ENCODE measurements at regions not wholly inside any gene's neighbourhood (a gene's known extent, or its start where the extent isn't known, plus 50 kb on each side); places are given as distances from the start of the nearest gene placed in this dataset.

- peaks cover 3% of the 10 kb centered on the region; the same call in 1 of the 2 replicates for H3K27me3 ChIP-seq (ENCODE audit: control insufficient read depth, insufficient read depth, low read length)
- H3K4me3 ChIP-seq (ENCODE audit: low read depth, low read length), result no peak overlapping the region
- no peaks in the 10 kb centered on the region for H3K36me3 ChIP-seq (ENCODE audit: control insufficient read depth, insufficient read depth, low read length)
- H3K27ac ChIP-seq (ENCODE audit: low read depth, low read length), result no peak overlapping the region
- no peak overlapping the region for H3K9ac ChIP-seq (ENCODE audit: low read length)
- no peaks in the 10 kb centered on the region for H3K4me1 ChIP-seq (ENCODE audit: control insufficient read depth, insufficient read depth, low read length)
- no peaks in the 10 kb centered on the region for H3K9me3 ChIP-seq (ENCODE audit: control insufficient read depth, insufficient read depth, low read depth, low read length)
Measured at GRCh38 chr19:29450306-29450705, 75.5 kb upstream of the VSTM2B start.

DNA sequence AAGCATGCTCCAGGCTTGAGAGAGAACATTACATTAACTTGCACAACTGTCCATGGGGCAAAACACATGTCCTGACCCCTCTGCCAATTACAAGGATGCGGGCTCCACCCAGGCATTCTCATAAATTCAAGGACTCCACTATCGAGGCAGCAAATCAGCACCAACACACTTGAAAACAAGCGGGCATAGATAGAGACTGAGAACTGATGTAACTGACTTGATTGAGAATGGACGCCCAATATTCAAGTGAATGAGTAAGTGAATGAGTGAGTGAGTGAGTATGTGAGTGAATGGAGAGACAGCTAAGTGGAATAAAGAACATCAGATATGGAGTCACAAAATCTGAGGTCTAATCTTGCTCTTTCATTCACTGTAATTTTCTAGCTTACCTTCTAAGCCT, 75.0 kb upstream of the VSTM2B start:
- H3K27me3 ChIP-seq (ENCODE audit: control insufficient read depth, insufficient read depth, low read length), result peaks cover 6% of the 10 kb centered on the region; the same call in 1 of the 2 replicates
- no peak overlapping the region for H3K9ac ChIP-seq (ENCODE audit: low read length)
- no peaks in the 10 kb centered on the region for H3K4me1 ChIP-seq (ENCODE audit: control insufficient read depth, insufficient read depth, low read length)
- no peaks in the 10 kb centered on the region for H3K36me3 ChIP-seq (ENCODE audit: control insufficient read depth, insufficient read depth, low read length)
- no peak overlapping the region for H3K27ac ChIP-seq (ENCODE audit: low read depth, low read length)
- no peaks in the 10 kb centered on the region for H3K9me3 ChIP-seq (ENCODE audit: control insufficient read depth, insufficient read depth, low read depth, low read length)
- H3K4me3 ChIP-seq (ENCODE audit: low read depth, low read length), result no peak overlapping the region

GRCh38 chr19:29454109-29454508, 71.7 kb upstream of the VSTM2B start:
- peaks cover 6% of the 10 kb centered on the region; the same call in 1 of the 2 replicates for H3K27me3 ChIP-seq (ENCODE audit: control insufficient read depth, insufficient read depth, low read length)
- H3K9me3 ChIP-seq (ENCODE audit: control insufficient read depth, insufficient read depth, low read depth, low read length), result peaks cover 3% of the 10 kb centered on the region
- no peaks in the 10 kb centered on the region for H3K4me1 ChIP-seq (ENCODE audit: control insufficient read depth, insufficient read depth, low read length)
- H3K9ac ChIP-seq (ENCODE audit: low read length), result no peak overlapping the region
- H3K27ac ChIP-seq (ENCODE audit: low read depth, low read length), result no peak overlapping the region
- H3K4me3 ChIP-seq (ENCODE audit: low read depth, low read length), result no peak overlapping the region
- no peaks in the 10 kb centered on the region for H3K36me3 ChIP-seq (ENCODE audit: control insufficient read depth, insufficient read depth, low read length)

DNA sequence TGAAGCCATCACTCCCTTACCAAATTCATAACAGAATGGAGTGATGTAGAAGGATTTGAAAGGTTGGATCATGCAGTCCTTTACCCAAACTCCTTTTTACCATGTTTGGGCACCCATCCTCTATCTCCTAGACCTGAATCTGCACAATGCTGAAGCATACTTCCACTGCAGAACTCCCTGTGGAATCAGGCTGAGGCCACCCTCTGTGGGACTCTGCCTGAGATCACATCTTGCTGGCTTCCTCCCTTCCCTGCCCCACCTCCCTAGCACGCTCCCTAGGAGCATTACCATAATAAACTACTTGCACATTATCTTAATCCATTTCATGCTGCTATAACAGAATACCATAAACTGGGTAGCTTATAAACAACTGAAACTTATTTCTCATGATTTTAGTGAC, 68.4 kb upstream of the VSTM2B start:
- Histone ChIP-seq H3K36me3 (ENCODE audit: control insufficient read depth, insufficient read depth, low read length) (no peaks in the 10 kb centered on the region), H3K4me3 (ENCODE audit: low read depth, low read length) (no peak overlapping the region), H3K9ac (ENCODE audit: low read length) (no peak overlapping the region), H3K27ac (ENCODE audit: low read depth, low read length) (no peak overlapping the region), H3K9me3 (ENCODE audit: control insufficient read depth, insufficient read depth, low read depth, low read length) (peaks cover 3% of the 10 kb centered on the region), H3K27me3 (ENCODE audit: control insufficient read depth, insufficient read depth, low read length) (peaks cover 3% of the 10 kb centered on the region; the same call in 1 of the 2 replicates), H3K4me1 (ENCODE audit: control insufficient read depth, insufficient read depth, low read length) (no peaks in the 10 kb centered on the region)

GRCh38 chr19:29467824-29468401, 57.9 kb upstream of the VSTM2B start:
- no peak overlapping the region for H3K4me3 ChIP-seq (ENCODE audit: low read depth, low read length)
- H3K9ac ChIP-seq (ENCODE audit: low read length), result no peak overlapping the region
- H3K36me3 ChIP-seq (ENCODE audit: control insufficient read depth, insufficient read depth, low read length), result no peaks in the 10 kb centered on the region
- no peak overlapping the region for H3K27ac ChIP-seq (ENCODE audit: low read depth, low read length)
- H3K4me1 ChIP-seq (ENCODE audit: control insufficient read depth, insufficient read depth, low read length), result no peaks in the 10 kb centered on the region
- no peaks in the 10 kb centered on the region for H3K27me3 ChIP-seq (ENCODE audit: control insufficient read depth, insufficient read depth, low read length)
- no peaks in the 10 kb centered on the region for H3K9me3 ChIP-seq (ENCODE audit: control insufficient read depth, insufficient read depth, low read depth, low read length)

GRCh38 chr19:29475469-29475868, 50.3 kb upstream of the VSTM2B start:
- Histone ChIP-seq H3K36me3 (ENCODE audit: control insufficient read depth, insufficient read depth, low read length) (no peaks in the 10 kb centered on the region), H3K27me3 (ENCODE audit: control insufficient read depth, insufficient read depth, low read length) (no peaks in the 10 kb centered on the region), H3K27ac (ENCODE audit: low read depth, low read length) (no peak overlapping the region), H3K4me1 (ENCODE audit: control insufficient read depth, insufficient read depth, low read length) (peaks cover 5% of the 10 kb centered on the region; the same call in 1 of the 2 replicates), H3K9ac (ENCODE audit: low read length) (no peak overlapping the region), H3K9me3 (ENCODE audit: control insufficient read depth, insufficient read depth, low read depth, low read length) (peaks cover 7% of the 10 kb centered on the region), H3K4me3 (ENCODE audit: low read depth, low read length) (no peak overlapping the region)
